CD14-positive monocyte (primary cell): ENCODE measurements at regions not wholly inside any gene's neighbourhood (a gene's known extent, or its start where the extent isn't known, plus 50 kb on each side); places are given as distances from the start of the nearest gene placed in this dataset.

Experiments
- DNase-seq, 3 donors: peaks; one replicate each; pipeline ENCODE4 v3.0.0-alpha.2; 2011 to 2022
- H2AFZ ChIP-seq: 2 replicates; pipeline ENCODE4 v1.6.0; 2012; ENCODE audit warnings: mild to moderate bottlenecking, low read depth, low read length, inconsistent platforms; ENCODE audit not compliant: insufficient read depth, poor library complexity, severe bottlenecking
- H3K27ac ChIP-seq, 2 donors: 1 replicate in 1 of 2; 2 replicates in 1 of 2; pipeline ENCODE4 v1.5.1; 2012 to 2013; ENCODE audit warnings: low read length in 2 of 2, control low read depth in 1 of 2, inconsistent platforms in 1 of 2, low read depth in 1 of 2, mild to moderate bottlenecking in 1 of 2
- H3K27me3 ChIP-seq, 2 donors: one replicate each; pipeline versions ENCODE4 v1.6.0 to v1.6.1; 2011 to 2013; ENCODE audit warnings: low read length in 2 of 2; ENCODE audit not compliant: control insufficient read depth in 2 of 2, insufficient read depth in 2 of 2
- H3K36me3 ChIP-seq, 2 donors: replicated peaks in 1 of 2; 1 replicate in 1 of 2; 2 replicates in 1 of 2; pipeline versions ENCODE4 v1.5.1 to v1.6.1; 2012 to 2013; ENCODE audit warnings: low read length in 2 of 2, control low read depth in 1 of 2, inconsistent platforms in 1 of 2, mild to moderate bottlenecking in 1 of 2; ENCODE audit not compliant: insufficient read depth in 2 of 2, control insufficient read depth in 1 of 2
- H3K4me1 ChIP-seq, 2 donors: 1 replicate in 1 of 2; 2 replicates in 1 of 2; pipeline versions ENCODE4 v1.5.1 to v1.6.1; 2012 to 2013; ENCODE audit warnings: low read length in 2 of 2, control low read depth in 1 of 2, inconsistent platforms in 1 of 2, mild to moderate bottlenecking in 1 of 2, moderate library complexity in 1 of 2; ENCODE audit not compliant: insufficient read depth in 2 of 2, control insufficient read depth in 1 of 2
- H3K4me2 ChIP-seq: replicated peaks from 2 replicates; pipeline ENCODE3; 2012; ENCODE audit warnings: low read length, moderate library complexity, mild to moderate bottlenecking; ENCODE audit not compliant: poor library complexity, severe bottlenecking; ENCODE audit errors: extremely low read depth
- H3K4me3 ChIP-seq, 3 experiments: fragments of 200-600 bp in 1 of 3; sonication (generic) in 1 of 3; replicated peaks in 1 of 3; 1 replicate in 2 of 3; 2 replicates in 1 of 3; pipeline ENCODE4 v1.5.1; 2011 to 2013; ENCODE audit warnings: low read length in 3 of 3, mild to moderate bottlenecking in 3 of 3, control low read depth in 2 of 3, low read depth in 2 of 3, inconsistent platforms in 1 of 3, moderate library complexity in 1 of 3
- H3K79me2 ChIP-seq: 2 replicates; pipeline ENCODE4 v1.6.0; 2012; ENCODE audit warnings: mild to moderate bottlenecking, control low read depth, inconsistent platforms, low read length, moderate library complexity; ENCODE audit not compliant: insufficient read depth
- H3K9ac ChIP-seq: 2 replicates; pipeline ENCODE4 v1.6.0; 2017; ENCODE audit warnings: low read length, mild to moderate bottlenecking; ENCODE audit not compliant: insufficient read depth, poor library complexity, severe bottlenecking
- H3K9me3 ChIP-seq, 2 donors: replicated peaks in 1 of 2; 1 replicate in 1 of 2; 2 replicates in 1 of 2; pipeline versions ENCODE4 v1.5.1 to v1.6.1; 2012 to 2013; ENCODE audit warnings: low read length in 2 of 2, control low read depth in 1 of 2; ENCODE audit not compliant: control insufficient read depth in 1 of 2, insufficient read depth in 1 of 2
- H4K20me1 ChIP-seq: 2 replicates; pipeline ENCODE4 v1.6.0; 2012; ENCODE audit warnings: mild to moderate bottlenecking, low read length, control low read depth, moderate library complexity; ENCODE audit not compliant: insufficient read depth
- H3K27ac Mint-ChIP-seq, 7 donors: one replicate each; pipeline ENCODE4 v1.8.0; 2020; ENCODE audit warnings: mild to moderate bottlenecking in 7 of 7, mixed read lengths in 7 of 7, moderate library complexity in 6 of 7, inconsistent platforms in 2 of 7
- H3K27me3 Mint-ChIP-seq, 3 donors: one replicate each; pipeline ENCODE4 v1.8.0; 2021 to 2022; ENCODE audit warnings: low read depth in 3 of 3, mild to moderate bottlenecking in 3 of 3, mixed read lengths in 3 of 3, moderate library complexity in 3 of 3, inconsistent platforms in 1 of 3
- H3K36me3 Mint-ChIP-seq, 2 donors: one replicate each; pipeline ENCODE4 v1.8.0; 2020; ENCODE audit warnings: mixed read lengths in 2 of 2, inconsistent platforms in 1 of 2, mild to moderate bottlenecking in 1 of 2
- H3K4me1 Mint-ChIP-seq: one replicate; pipeline ENCODE4 v1.8.0; 2020; ENCODE audit warnings: mild to moderate bottlenecking, mixed read lengths
- H3K4me3 Mint-ChIP-seq, 2 donors: one replicate each; pipeline ENCODE4 v1.8.0; 2020; ENCODE audit warnings: mild to moderate bottlenecking in 2 of 2, mixed read lengths in 2 of 2, moderate library complexity in 1 of 2
- H3K9me3 Mint-ChIP-seq, 7 donors: one replicate each; pipeline ENCODE4 v1.8.0; 2020 to 2022; ENCODE audit warnings: mixed read lengths in 7 of 7, mild to moderate bottlenecking in 6 of 7, moderate library complexity in 6 of 7, inconsistent platforms in 2 of 7
- CTCF ChIP-seq: fragments of 200-600 bp; IDR thresholded peaks from one replicate; pipeline ENCODE4 v1.8.0; 2022; ENCODE audit warnings: antibody characterized with exemption, mild to moderate bottlenecking
- WGBS: methylation state at CpG from one replicate; pipeline ENCODE4 v1.1.5; 2013; ENCODE audit warnings: missing lambda C conversion rate; ENCODE audit not compliant: insufficient coverage; 5-methylcytosine and 5-hydroxymethylcytosine counted together
- intact Hi-C, 2 donors: fragments of 100-400 bp; cut with micrococcal nuclease; formaldehyde crosslinking; loops; one replicate each; pipeline versions ENCODE4 v1.15.0 to v1.15.1; 2023

- Mint-ChIP-seq H3K27ac (no peak overlapping the region), H3K4me3 (no peak overlapping the region), H3K27me3 (no peaks in the 10 kb centered on the region), H3K9me3 (no peaks in the 10 kb centered on the region), H3K36me3 (no peaks in the 10 kb centered on the region), H3K4me1 (peaks cover 5% of the 10 kb centered on the region)
- H3K36me3 ChIP-seq = no peaks in the 10 kb centered on the region
- no peak for DNase-seq
- no peak overlapping the region for H3K9ac ChIP-seq
- no peaks in the 10 kb centered on the region for H3K4me1 ChIP-seq
- peak overlapping the region; percentile 44 for H3K4me2 ChIP-seq
- no peaks in the 10 kb centered on the region for H3K9me3 ChIP-seq
- no peak for TF ChIP-seq CTCF
- no peaks in the 10 kb centered on the region for H3K79me2 ChIP-seq
- no peak overlapping the region for H2AFZ ChIP-seq
- no peak overlapping the region for H3K27ac ChIP-seq
- H4K20me1 ChIP-seq = no peaks in the 10 kb centered on the region
- H3K27me3 ChIP-seq = no peaks in the 10 kb centered on the region
- no peak overlapping the region for H3K4me3 ChIP-seq
- intact Hi-C loops = no loop called here
These were observed 58.5 kb upstream of the ANXA1 start for GRCh38 chr9:73093016-73093739.

- Histone ChIP-seq H3K27ac (no peak overlapping the region), H3K9me3 (no peaks in the 10 kb centered on the region), H4K20me1 (no peaks in the 10 kb centered on the region), H3K36me3 (no peaks in the 10 kb centered on the region), H3K9ac (no peak overlapping the region), H2AFZ (no peak overlapping the region), H3K27me3 (no peaks in the 10 kb centered on the region), H3K4me1 (no peaks in the 10 kb centered on the region), H3K4me3 (no peak overlapping the region), H3K79me2 (no peaks in the 10 kb centered on the region), H3K4me2 (no peak overlapping the region)
- Mint-ChIP-seq H3K27me3 (no peaks in the 10 kb centered on the region), H3K36me3 (no peaks in the 10 kb centered on the region), H3K9me3 (no peaks in the 10 kb centered on the region), H3K27ac (no peak overlapping the region), H3K4me3 (no peak overlapping the region), H3K4me1 (peaks cover 5% of the 10 kb centered on the region)
- no CpG with 5 or more reads among the region's 2 CpGs for WGBS
- intact Hi-C loops = no loop called here
- no peak for TF ChIP-seq CTCF
- DNase-seq = no peak
These were observed 59.8 kb upstream of the ANXA1 start for GRCh38 chr9:73091909-73092308.
